HCT116 (cell line): ENCODE measurements at regions not wholly inside any gene's neighbourhood (a gene's known extent, or its start where the extent isn't known, plus 50 kb on each side); places are given as distances from the start of the nearest gene placed in this dataset.

Source experiments
- ATAC-seq: fragments of 200-7000 bp; cut with Tn5 transposase; 2 replicates; pipeline ENCODE4 v1.9.1; 2020; ENCODE audit warnings: mild to moderate bottlenecking, moderate library complexity
- BruUV-seq: library from RNA; stranded (reverse); fragments of 400-500 nt; replicated peaks from 2 replicates; lab custom pipeline; 2021; lab: Mats Ljungman, UMichigan
- CTCF ChIA-PET: fragments of 300-600 bp; sonication (Branson Sonifier 250); formaldehyde crosslinking; loops from one replicate; lab custom pipeline; 2021; ENCODE audit warnings: antibody characterized with exemption; lab: Charles Lee
- POLR2A ChIA-PET: fragments of 300-600, 350-600 bp; sonication (Branson Sonifier 250); formaldehyde crosslinking; loops from one replicate; lab custom pipeline; 2021; ENCODE audit warnings: antibody characterized with exemption; lab: Charles Lee
- RAD21 ChIA-PET, 2 experiments: fragments of 300-600 bp; sonication (Branson Sonifier 250); formaldehyde crosslinking; loops; one replicate each; lab custom pipeline; 2023; ENCODE audit warnings: low total read pairs in 2 of 2; ENCODE audit not compliant: uncharacterized antibody in 2 of 2, unreplicated experiment in 2 of 2, low non-redundant PET in 1 of 2; lab: Charles Lee
- DNase-seq: peaks from one replicate; pipeline ENCODE4 v3.0.0-alpha.2; 2010; ENCODE audit warnings: low read depth, low spot score
- H2AFZ ChIP-seq: fragments of 200-600 bp; shearing (Covaris generic), sonication (generic); 2 replicates; pipeline ENCODE4 v1.6.1; 2017; ENCODE audit warnings: low read depth, mixed run types, mixed read lengths, antibody characterized with exemption, low read length; ENCODE audit not compliant: poor library complexity, severe bottlenecking
- H3K27ac ChIP-seq: 2 replicates; pipeline ENCODE4 v1.5.1; 2012; ENCODE audit warnings: low read depth, low read length
- H3K27me3 ChIP-seq: fragments of 200-600 bp; sonication (generic); 2 replicates; pipeline ENCODE4 v1.6.1; 2016; ENCODE audit warnings: mixed run types, low read length, mixed read lengths; ENCODE audit not compliant: insufficient read depth
- H3K36me3 ChIP-seq, 2 experiments: fragments of 200-500 bp in 1 of 2; fragments of 200-600 bp in 1 of 2; sonication (Bioruptor generic) in 1 of 2; sonication (generic) in 1 of 2; 2 replicates each; pipeline versions ENCODE4 v1.5.1 to v1.6.1; 2014 to 2016; ENCODE audit warnings: low read length in 2 of 2, inconsistent platforms in 1 of 2, mixed read lengths in 1 of 2, mixed run types in 1 of 2; ENCODE audit not compliant: insufficient read depth in 2 of 2, control insufficient read depth in 1 of 2
- H3K4me1 ChIP-seq, 2 experiments: fragments of 200-600 bp in 1 of 2; sonication (generic) in 1 of 2; 2 replicates each; pipeline versions ENCODE4 v1.5.1 to v1.6.1; 2012 to 2017; ENCODE audit warnings: low read length in 2 of 2, inconsistent platforms in 1 of 2, mild to moderate bottlenecking in 1 of 2, mixed read lengths in 1 of 2, mixed run types in 1 of 2, moderate library complexity in 1 of 2; ENCODE audit not compliant: insufficient read depth in 2 of 2, control insufficient read depth in 1 of 2
- H3K4me2 ChIP-seq: fragments of 200-600 bp; sonication (generic); 2 replicates; pipeline ENCODE4 v1.6.1; 2017; ENCODE audit warnings: mixed run types, low read length, mixed read lengths
- H3K4me3 ChIP-seq, 2 experiments: fragments of 200-600 bp in 1 of 2; sonication (generic) in 1 of 2; replicated peaks in 1 of 2; 2 replicates each; pipeline ENCODE4 v1.5.1; 2011 to 2016; ENCODE audit warnings: low read length in 2 of 2, control low read depth in 1 of 2, low read depth in 1 of 2, mild to moderate bottlenecking in 1 of 2, mixed read lengths in 1 of 2, mixed run types in 1 of 2
- H3K79me2 ChIP-seq: fragments of 200-600 bp; sonication (generic); 2 replicates; pipeline ENCODE4 v1.6.1; 2017; ENCODE audit warnings: mild to moderate bottlenecking, mixed run types, low read length, moderate library complexity, mixed read lengths; ENCODE audit not compliant: insufficient read depth
- H3K9ac ChIP-seq: fragments of 200-600 bp; sonication (generic); 2 replicates; pipeline ENCODE4 v1.6.1; 2016; ENCODE audit warnings: low read length, mixed read lengths
- H3K9me2 ChIP-seq: fragments of 200-600 bp; sonication (generic), shearing (Covaris generic); 2 replicates; pipeline ENCODE4 v1.6.1; 2017; ENCODE audit warnings: mixed run types, mild to moderate bottlenecking, moderate library complexity; ENCODE audit not compliant: insufficient read depth
- H3K9me3 ChIP-seq, 2 experiments: fragments of 200-500 bp in 1 of 2; fragments of 200-600 bp in 1 of 2; sonication (Bioruptor generic) in 1 of 2; sonication (generic) in 1 of 2; 2 replicates each; pipeline ENCODE4 v1.6.1; 2014 to 2017; ENCODE audit warnings: low read length in 2 of 2, mixed read lengths in 2 of 2, inconsistent platforms in 1 of 2, low read depth in 1 of 2, mild to moderate bottlenecking in 1 of 2, mixed run types in 1 of 2, moderate library complexity in 1 of 2; ENCODE audit not compliant: control insufficient read depth in 1 of 2, insufficient read depth in 1 of 2
- H4K20me1 ChIP-seq: fragments of 200-600 bp; sonication (generic), shearing (Covaris generic); 2 replicates; pipeline ENCODE4 v1.6.1; 2017; ENCODE audit warnings: mixed run types, mild to moderate bottlenecking, moderate library complexity; ENCODE audit not compliant: insufficient read depth
- EZH2 ChIP-seq: fragments of 200-600 bp; sonication (generic); IDR thresholded peaks from 2 replicates; pipeline ENCODE4 v1.6.1; 2017; ENCODE audit warnings: antibody characterized with exemption, mixed run types
- FOSL1 ChIP-seq: IDR thresholded peaks from 2 replicates; pipeline ENCODE4 v1.6.1; 2012; ENCODE audit warnings: low read depth
- POLR2AphosphoS5 ChIP-seq: IDR thresholded peaks from 2 replicates; pipeline ENCODE4 v1.6.1; 2011; ENCODE audit warnings: mild to moderate bottlenecking, low read depth, low read length, moderate library complexity
- SRF ChIP-seq: IDR thresholded peaks from 2 replicates; pipeline ENCODE4 v1.6.1; 2012; ENCODE audit warnings: low read depth
- YY1 ChIP-seq: IDR thresholded peaks from 2 replicates; pipeline ENCODE4 v1.6.1; 2011; ENCODE audit warnings: low read length, low read depth, moderate library complexity, mild to moderate bottlenecking; ENCODE audit not compliant: insufficient replicate concordance; ENCODE audit errors: extremely low read depth
- ZNF274 ChIP-seq: fragments of 200-500 bp; sonication (Bioruptor generic); IDR thresholded peaks from 2 replicates; pipeline ENCODE4 v1.6.1; 2014; ENCODE audit warnings: mild to moderate bottlenecking, low read depth, low read length, inconsistent platforms
- intact Hi-C: fragments of 100-400 bp; cut with micrococcal nuclease; formaldehyde crosslinking; loops from 2 replicates; pipeline ENCODE4 v1.10.0; 2022
- TF ChIP-seq, protein P1 (sequence below): IDR thresholded peaks from 2 replicates; pipeline ENCODE4 v1.6.1; 2012
- TF ChIP-seq, protein P2 (sequence below): IDR thresholded peaks from 2 replicates; pipeline ENCODE4 v1.6.1; 2011; ENCODE audit warnings: mild to moderate bottlenecking, low read length, moderate library complexity; ENCODE audit not compliant: insufficient replicate concordance; ENCODE audit errors: extremely low read depth
- TF ChIP-seq, protein P3 (sequence below): IDR thresholded peaks from 2 replicates; pipeline ENCODE4 v1.6.1; 2012; ENCODE audit warnings: low read depth
- TF ChIP-seq, protein P4 (sequence below), 3 experiments: fragments of 200-600 bp in 1 of 3; sonication (generic) in 1 of 3; IDR thresholded peaks in 2 of 3; conservative IDR thresholded peaks in 1 of 3; 2 replicates each; pipeline ENCODE4 v1.5.1; 2012 to 2017; ENCODE audit warnings: low read depth in 2 of 3, low read length in 2 of 3, antibody characterized with exemption in 1 of 3, borderline replicate concordance in 1 of 3, control low read depth in 1 of 3, mild to moderate bottlenecking in 1 of 3, mixed read lengths in 1 of 3, mixed run types in 1 of 3, moderate library complexity in 1 of 3; ENCODE audit not compliant: insufficient read depth in 1 of 3

DNA sequence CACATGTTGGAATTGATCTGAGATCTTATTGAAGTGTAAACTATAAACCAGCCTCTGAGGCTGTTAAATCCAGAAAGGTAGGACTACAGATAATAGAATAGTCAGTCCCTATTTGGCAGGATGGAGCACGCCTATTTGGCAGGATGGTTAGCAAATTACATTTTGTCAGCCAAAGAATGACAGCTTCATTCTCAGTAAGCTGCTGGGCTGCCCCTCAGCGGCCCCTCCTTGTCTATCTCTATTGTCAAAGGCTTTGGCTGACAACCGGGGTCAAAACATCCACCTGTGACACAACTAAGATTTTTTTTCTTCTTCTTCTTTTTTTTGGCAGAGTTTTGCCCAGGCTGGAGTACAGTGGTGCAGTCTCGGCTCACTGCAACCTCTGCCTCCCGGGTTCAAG, 123.4 kb upstream of the ECI2 start:
- H3K9me3 ChIP-seq: no peaks in the 10 kb centered on the region
- H3K4me3 ChIP-seq: no peak overlapping the region
- TF ChIP-seq, protein P1, sequence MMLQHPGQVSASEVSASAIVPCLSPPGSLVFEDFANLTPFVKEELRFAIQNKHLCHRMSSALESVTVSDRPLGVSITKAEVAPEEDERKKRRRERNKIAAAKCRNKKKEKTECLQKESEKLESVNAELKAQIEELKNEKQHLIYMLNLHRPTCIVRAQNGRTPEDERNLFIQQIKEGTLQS: no peak
- H3K27ac ChIP-seq: no peak overlapping the region
- no peak overlapping the region for H3K9ac ChIP-seq
- ChIA-PET CTCF (no interaction called here), POLR2A (no interaction called here), RAD21 (no interaction called here)
- H2AFZ ChIP-seq: no peak overlapping the region
- BruUV-seq: no TSS peak
- no peaks in the 10 kb centered on the region for H3K27me3 ChIP-seq
- no peaks in the 10 kb centered on the region for H3K36me3 ChIP-seq
- intact Hi-C loops: no loop called here
- H3K4me2 ChIP-seq: no peak overlapping the region
- H3K9me2 ChIP-seq: no peaks in the 10 kb centered on the region
- no peaks in the 10 kb centered on the region for H4K20me1 ChIP-seq
- H3K79me2 ChIP-seq: no peaks in the 10 kb centered on the region
- no peak for DNase-seq
- peaks cover 0 to 5% of the 10 kb centered on the region in 2 experiments; a peak in 2 of 4 replicates for H3K4me1 ChIP-seq
- ATAC-seq: no peak

DNA sequence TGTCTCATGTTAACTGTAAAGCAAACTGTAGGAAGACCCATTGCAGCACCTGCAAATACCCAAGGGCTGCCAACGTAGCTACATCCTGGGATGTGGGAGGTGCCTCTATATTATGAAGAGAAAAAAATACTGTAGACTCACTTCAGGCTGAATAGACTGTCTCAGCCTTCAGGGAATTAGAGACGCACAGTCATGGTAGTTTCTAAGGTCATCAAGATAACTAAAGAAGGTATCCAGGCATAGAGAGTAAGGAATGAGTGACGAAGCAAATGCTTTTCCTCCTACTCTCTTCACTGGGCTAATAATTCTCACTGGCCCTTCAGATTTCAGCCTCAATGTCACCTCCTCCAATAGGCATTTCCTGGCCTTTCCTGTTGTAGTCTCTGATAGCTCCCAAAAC, 121.6 kb upstream of the ECI2 start:
- Histone ChIP-seq H3K27ac (no peak overlapping the region), H3K4me1 (peaks cover 0 to 9% of the 10 kb centered on the region in 2 experiments; a peak in 2 of 4 replicates), H3K4me3 (no peak overlapping the region), H3K27me3 (no peaks in the 10 kb centered on the region), H3K9me2 (no peaks in the 10 kb centered on the region), H2AFZ (no peak overlapping the region), H3K4me2 (no peak overlapping the region), H3K36me3 (no peaks in the 10 kb centered on the region), H4K20me1 (no peaks in the 10 kb centered on the region), H3K9me3 (no peaks in the 10 kb centered on the region), H3K79me2 (no peaks in the 10 kb centered on the region), H3K9ac (no peak overlapping the region)
- ChIA-PET POLR2A (no interaction called here), RAD21 (no interaction called here), CTCF (no interaction called here)
- DNase-seq (no peak), ATAC-seq (no peak)
- BruUV-seq: no TSS peak
- intact Hi-C loops: no loop called here
- no peak for TF ChIP-seq EZH2
- TF ChIP-seq FOSL1: no peak
- no peak for TF ChIP-seq POLR2AphosphoS5
- TF ChIP-seq, protein P2, sequence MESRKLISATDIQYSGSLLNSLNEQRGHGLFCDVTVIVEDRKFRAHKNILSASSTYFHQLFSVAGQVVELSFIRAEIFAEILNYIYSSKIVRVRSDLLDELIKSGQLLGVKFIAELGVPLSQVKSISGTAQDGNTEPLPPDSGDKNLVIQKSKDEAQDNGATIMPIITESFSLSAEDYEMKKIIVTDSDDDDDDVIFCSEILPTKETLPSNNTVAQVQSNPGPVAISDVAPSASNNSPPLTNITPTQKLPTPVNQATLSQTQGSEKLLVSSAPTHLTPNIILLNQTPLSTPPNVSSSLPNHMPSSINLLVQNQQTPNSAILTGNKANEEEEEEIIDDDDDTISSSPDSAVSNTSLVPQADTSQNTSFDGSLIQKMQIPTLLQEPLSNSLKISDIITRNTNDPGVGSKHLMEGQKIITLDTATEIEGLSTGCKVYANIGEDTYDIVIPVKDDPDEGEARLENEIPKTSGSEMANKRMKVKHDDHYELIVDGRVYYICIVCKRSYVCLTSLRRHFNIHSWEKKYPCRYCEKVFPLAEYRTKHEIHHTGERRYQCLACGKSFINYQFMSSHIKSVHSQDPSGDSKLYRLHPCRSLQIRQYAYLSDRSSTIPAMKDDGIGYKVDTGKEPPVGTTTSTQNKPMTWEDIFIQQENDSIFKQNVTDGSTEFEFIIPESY: no peak
- TF ChIP-seq, protein P1: no peak
- TF ChIP-seq, protein P3, sequence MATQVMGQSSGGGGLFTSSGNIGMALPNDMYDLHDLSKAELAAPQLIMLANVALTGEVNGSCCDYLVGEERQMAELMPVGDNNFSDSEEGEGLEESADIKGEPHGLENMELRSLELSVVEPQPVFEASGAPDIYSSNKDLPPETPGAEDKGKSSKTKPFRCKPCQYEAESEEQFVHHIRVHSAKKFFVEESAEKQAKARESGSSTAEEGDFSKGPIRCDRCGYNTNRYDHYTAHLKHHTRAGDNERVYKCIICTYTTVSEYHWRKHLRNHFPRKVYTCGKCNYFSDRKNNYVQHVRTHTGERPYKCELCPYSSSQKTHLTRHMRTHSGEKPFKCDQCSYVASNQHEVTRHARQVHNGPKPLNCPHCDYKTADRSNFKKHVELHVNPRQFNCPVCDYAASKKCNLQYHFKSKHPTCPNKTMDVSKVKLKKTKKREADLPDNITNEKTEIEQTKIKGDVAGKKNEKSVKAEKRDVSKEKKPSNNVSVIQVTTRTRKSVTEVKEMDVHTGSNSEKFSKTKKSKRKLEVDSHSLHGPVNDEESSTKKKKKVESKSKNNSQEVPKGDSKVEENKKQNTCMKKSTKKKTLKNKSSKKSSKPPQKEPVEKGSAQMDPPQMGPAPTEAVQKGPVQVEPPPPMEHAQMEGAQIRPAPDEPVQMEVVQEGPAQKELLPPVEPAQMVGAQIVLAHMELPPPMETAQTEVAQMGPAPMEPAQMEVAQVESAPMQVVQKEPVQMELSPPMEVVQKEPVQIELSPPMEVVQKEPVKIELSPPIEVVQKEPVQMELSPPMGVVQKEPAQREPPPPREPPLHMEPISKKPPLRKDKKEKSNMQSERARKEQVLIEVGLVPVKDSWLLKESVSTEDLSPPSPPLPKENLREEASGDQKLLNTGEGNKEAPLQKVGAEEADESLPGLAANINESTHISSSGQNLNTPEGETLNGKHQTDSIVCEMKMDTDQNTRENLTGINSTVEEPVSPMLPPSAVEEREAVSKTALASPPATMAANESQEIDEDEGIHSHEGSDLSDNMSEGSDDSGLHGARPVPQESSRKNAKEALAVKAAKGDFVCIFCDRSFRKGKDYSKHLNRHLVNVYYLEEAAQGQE: no peak
- no peak for TF ChIP-seq YY1
- TF ChIP-seq, protein P4, sequence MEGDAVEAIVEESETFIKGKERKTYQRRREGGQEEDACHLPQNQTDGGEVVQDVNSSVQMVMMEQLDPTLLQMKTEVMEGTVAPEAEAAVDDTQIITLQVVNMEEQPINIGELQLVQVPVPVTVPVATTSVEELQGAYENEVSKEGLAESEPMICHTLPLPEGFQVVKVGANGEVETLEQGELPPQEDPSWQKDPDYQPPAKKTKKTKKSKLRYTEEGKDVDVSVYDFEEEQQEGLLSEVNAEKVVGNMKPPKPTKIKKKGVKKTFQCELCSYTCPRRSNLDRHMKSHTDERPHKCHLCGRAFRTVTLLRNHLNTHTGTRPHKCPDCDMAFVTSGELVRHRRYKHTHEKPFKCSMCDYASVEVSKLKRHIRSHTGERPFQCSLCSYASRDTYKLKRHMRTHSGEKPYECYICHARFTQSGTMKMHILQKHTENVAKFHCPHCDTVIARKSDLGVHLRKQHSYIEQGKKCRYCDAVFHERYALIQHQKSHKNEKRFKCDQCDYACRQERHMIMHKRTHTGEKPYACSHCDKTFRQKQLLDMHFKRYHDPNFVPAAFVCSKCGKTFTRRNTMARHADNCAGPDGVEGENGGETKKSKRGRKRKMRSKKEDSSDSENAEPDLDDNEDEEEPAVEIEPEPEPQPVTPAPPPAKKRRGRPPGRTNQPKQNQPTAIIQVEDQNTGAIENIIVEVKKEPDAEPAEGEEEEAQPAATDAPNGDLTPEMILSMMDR (IDR thresholded peaks at IDR 0.05 in 2 of 3, conservative IDR thresholded peaks at IDR 0.05 in 1 of 3; ENCODE audit: borderline replicate concordance in 1 of 3, insufficient read depth in 1 of 3, low read depth in 2 of 3, low read length in 2 of 3): no peak
- TF ChIP-seq ZNF274: no peak
- no peak for TF ChIP-seq SRF
